KOPT-K1 (cell line): ENCODE measurements at regions not wholly inside any gene's neighbourhood (a gene's known extent, or its start where the extent isn't known, plus 50 kb on each side); places are given as distances from the start of the nearest gene placed in this dataset.
"Not testable (repeated sequence)": the region's sequence is repeated elsewhere in the genome, so short reads cannot be mapped to it uniquely, and the experiment has no call there.

Experiments used
- H3K27ac ChIP-seq: fragments of 200-600 bp; sonication (generic); 2 replicates; pipeline ENCODE4 v1.5.1; 2016; ENCODE audit warnings: antibody characterized with exemption, mild to moderate bottlenecking, low read depth, low read length; ENCODE audit not compliant: poor library complexity, severe bottlenecking
- H3K36me3 ChIP-seq: fragments of 200-600 bp; sonication (generic); 2 replicates; pipeline ENCODE4 v1.5.1; 2017; ENCODE audit warnings: antibody characterized with exemption, mild to moderate bottlenecking, low read length, moderate library complexity; ENCODE audit not compliant: insufficient read depth
- H3K9me3 ChIP-seq: fragments of 200-600 bp; sonication (generic); 2 replicates; pipeline ENCODE4 v1.5.1; 2017; ENCODE audit warnings: antibody characterized with exemption, low read length, mild to moderate bottlenecking; ENCODE audit not compliant: insufficient read depth, poor library complexity, severe bottlenecking

- H3K36me3 ChIP-seq = no peaks in the 10 kb centered on the region
- no peak overlapping the region for H3K27ac ChIP-seq
- H3K9me3 ChIP-seq = peaks cover 33% of the 10 kb centered on the region
These were observed 95.0 kb downstream of the FAM53A start for GRCh38 chr4:1589098-1589497.

GRCh38 chr4:1588306-1588705 lies 95.8 kb downstream of the FAM53A start:
- peaks cover 33% of the 10 kb centered on the region for H3K9me3 ChIP-seq
- H3K36me3 ChIP-seq = no peaks in the 10 kb centered on the region
- H3K27ac ChIP-seq = no peak overlapping the region

DNA sequence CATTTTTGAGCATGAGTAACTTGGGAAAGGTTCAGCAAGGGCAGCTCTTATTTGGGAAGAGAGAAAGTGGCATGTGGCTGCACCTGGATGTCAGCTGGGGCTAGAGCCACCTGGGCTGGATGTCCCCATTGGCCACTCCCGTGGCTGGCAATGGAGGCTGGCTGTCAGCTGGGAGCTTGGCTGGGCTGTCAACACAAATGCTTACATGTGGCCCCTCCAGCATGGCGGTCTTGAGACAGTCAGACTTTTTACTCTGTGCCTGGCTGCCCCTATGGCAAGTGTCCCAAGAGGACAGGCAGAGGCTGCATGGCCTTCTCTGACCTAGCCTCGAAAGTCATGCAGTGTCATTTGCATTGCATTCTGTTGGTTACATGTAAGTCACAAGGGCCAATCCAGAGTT lies 99.6 kb downstream of the FAM53A start:
- H3K36me3 ChIP-seq = no peaks in the 10 kb centered on the region
- H3K9me3 ChIP-seq = peaks cover 15% of the 10 kb centered on the region
- no peak overlapping the region for H3K27ac ChIP-seq

DNA sequence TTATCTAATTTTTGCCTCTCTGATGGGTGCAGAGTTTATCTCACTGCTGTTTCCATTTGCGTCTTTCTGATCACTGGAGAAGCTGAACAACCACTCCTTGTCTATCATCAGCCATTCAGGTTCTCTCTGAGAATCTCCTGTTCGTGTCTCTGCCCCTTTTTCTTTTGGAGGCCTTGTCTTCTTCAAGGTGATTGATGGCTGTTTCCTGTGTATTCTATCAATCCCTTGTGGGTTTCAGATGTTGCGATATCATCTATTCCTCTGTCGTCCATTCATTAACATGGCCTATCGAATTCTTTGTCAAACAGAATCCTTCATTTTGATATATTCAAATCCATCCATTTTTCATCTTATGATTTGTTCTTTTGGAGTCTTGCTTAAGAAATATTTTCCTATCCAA lies 100.3 kb downstream of the FAM53A start:
- H3K27ac ChIP-seq = no peak overlapping the region
- H3K9me3 ChIP-seq = peaks cover 9% of the 10 kb centered on the region
- H3K36me3 ChIP-seq = no peaks in the 10 kb centered on the region

GRCh38 chr4:1583051-1583785 lies 100.9 kb downstream of the FAM53A start:
- H3K9me3 ChIP-seq = peaks cover 3% of the 10 kb centered on the region

DNA sequence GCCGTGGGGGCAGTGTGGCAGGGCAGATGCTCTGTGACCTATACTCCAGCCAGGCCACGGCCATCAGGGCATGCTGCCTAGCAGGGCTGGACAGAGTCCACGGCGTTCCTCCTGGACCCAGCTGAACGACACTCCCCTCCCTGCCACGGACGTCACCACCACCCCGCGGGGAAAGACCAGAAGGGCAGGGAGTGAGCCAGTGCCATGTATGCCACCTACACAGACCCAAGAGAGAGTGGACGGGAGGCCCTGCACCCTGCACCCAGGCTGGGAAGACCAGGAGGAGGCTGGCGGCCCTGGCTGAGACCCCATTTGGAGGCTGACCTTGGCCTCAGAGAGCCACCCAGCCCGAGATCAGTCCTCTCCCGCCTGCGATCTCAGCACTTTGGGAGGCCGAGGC lies 101.9 kb downstream of the FAM53A start:
- H3K27ac ChIP-seq = no peak overlapping the region
- H3K36me3 ChIP-seq = no peaks in the 10 kb centered on the region

More at GRCh38 chr4:1583051-1583785, 100.9 kb downstream of the FAM53A start:
- no peaks in the 10 kb centered on the region for H3K36me3 ChIP-seq
- H3K27ac ChIP-seq = no peak overlapping the region

DNA sequence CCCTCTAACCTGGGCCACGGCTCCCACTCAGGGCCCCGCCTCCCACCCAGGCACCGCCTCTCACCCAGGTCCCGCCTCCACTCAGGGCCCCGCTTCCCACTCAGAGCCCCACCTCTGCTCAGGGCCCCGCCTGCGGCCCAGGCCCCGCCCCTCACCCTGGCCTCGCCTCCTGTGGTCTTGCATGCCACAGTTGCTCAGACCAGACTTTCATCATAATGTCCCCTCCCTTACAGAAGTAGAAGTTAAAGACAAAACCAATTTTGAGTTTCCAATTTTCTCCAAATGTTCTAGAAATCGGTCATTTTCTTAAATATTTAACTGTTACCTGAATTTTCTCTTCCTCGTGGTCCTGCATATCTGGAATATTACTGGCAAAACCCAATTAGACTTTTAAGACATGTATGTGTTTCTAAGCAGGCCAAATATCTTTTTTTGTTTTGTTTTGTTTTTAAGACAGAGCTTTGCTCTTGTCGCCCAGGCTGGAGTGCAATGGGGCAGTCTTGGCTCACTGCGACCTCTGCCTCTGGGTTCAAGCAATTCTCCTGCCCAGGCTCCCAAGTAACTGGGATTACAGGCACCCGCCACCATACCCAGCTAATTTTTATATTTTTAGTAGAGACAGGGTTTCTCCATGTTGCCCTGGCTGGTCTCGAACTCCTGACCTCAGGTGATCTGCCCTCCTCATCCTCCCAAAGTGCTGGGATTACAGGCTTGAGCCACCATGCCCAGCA lies 102.8 kb downstream of the FAM53A start:
- H3K27ac ChIP-seq, H3K9me3 ChIP-seq, H3K36me3 ChIP-seq: not testable (repeated sequence)

More for the DNA sequence above, 101.9 kb downstream of the FAM53A start:
- no peaks in the 10 kb centered on the region for H3K9me3 ChIP-seq

- not testable (repeated sequence) for H3K27ac ChIP-seq, H3K9me3 ChIP-seq, H3K36me3 ChIP-seq
These were observed 103.5 kb downstream of the FAM53A start for GRCh38 chr4:1580692-1581012.

DNA sequence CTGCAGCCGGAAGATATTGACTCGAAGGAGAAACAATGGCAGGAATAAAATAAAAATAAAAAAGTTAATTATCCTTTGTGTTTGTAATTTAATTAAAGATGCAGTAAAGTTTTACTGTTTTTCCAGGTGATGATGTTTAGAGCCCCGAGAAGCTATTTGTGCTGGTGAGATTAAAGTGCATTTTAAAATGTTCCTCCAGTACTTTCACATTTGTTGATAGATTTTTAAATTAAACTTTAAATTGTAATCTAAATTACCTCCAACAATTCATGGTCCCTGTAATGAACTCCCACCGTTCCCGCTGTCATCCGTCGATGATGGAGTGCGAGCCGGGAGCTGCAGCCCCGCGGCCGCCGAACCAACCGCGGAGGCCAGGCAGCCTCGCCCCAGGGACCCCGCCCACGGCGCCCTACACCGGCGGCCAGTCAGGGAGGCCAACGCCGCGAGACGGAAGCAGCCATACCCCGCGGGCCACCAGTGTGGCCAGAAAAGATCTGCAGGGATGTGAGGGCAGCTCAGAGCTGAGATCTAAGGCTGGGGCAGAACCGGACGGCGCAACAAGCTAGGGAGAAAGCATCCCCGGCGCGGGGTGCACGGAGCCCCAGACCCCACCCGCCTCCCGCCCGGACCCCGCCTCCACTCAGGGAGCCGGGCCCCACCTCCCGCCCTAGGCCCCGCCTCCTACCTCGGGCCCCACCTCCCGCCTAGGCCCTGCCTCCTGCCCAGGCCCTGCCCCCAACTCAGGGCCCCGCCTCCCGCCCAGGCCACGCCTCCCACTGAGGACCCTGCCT lies 104.0 kb downstream of the FAM53A start:
- Histone ChIP-seq H3K27ac (peak overlapping the region; percentile 34), H3K36me3 (no peaks in the 10 kb centered on the region), H3K9me3 (no peaks in the 10 kb centered on the region)

DNA sequence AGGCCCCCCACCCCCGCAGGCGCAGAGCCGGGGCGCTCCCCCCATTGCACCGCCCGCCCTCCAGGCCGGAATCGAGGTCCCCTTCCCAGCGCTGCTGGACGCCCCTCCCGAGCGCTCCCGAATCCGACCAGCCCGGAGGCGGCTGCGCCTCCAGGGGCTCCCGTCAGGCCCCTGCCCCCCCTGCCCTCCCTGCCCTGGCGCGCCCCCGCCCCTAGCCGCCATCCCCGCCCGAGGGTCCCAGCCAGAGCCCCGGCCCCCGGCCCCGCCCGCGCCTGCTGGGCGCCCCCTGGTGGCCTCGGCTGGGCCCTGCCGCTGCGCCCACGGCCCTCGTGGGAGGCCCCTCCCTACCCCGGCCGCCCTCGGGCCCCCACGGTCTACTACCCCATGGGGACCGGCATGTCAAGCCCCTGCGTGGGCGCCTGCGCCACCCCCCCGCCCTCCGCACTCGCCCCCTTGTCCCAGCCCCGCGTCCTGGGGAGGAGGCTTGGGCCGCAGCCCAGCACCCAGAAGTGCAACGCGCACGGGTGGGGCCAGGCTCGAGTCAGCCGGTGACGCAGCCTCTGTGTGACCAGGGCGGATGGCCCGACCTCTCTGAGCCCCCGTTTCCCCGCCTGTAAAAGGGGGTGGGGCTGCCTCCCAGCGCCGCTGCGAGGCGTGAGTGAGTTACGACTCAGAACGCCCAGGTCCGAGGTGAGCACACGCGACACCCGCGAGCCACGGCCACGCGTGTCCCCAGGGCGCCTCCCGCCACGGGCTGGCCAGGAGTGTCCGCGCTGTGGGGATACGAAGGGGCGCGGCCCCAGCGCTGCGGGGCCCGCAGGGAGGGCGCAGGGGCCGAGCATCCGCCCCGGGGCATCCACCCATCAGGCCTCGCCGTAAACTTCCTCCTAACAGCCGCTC lies 104.9 kb downstream of the FAM53A start:
- Histone ChIP-seq H3K9me3 (no peaks in the 10 kb centered on the region), H3K36me3 (no peaks in the 10 kb centered on the region), H3K27ac (peak overlapping the region; percentile 34)

- no peaks in the 10 kb centered on the region for H3K36me3 ChIP-seq
- H3K27ac ChIP-seq = no peak overlapping the region
- H3K9me3 ChIP-seq = no peaks in the 10 kb centered on the region
These were observed 105.8 kb downstream of the FAM53A start for GRCh38 chr4:1578251-1578773.

DNA sequence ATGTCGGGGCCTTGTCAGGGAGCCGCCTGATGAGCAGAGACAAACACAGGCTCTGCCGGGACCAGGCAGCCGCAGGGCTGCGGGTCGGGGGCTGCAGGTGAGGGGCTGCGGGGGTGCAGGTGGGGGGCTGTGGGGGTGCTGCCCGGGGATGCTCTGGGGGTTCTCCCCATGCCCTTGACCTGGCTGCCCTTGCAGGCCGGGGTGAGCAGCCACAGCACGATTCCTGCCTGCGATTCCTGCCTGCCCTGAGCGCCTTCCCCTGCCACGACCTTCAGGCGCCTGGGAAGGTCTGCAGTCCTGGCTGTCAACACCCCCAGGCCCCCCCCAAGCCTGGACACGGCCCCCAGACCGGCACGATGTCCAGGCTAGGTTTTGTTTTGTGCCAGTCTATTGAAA lies 106.3 kb downstream of the FAM53A start:
- no peak overlapping the region for H3K27ac ChIP-seq
- H3K36me3 ChIP-seq = no peaks in the 10 kb centered on the region
- no peaks in the 10 kb centered on the region for H3K9me3 ChIP-seq

DNA sequence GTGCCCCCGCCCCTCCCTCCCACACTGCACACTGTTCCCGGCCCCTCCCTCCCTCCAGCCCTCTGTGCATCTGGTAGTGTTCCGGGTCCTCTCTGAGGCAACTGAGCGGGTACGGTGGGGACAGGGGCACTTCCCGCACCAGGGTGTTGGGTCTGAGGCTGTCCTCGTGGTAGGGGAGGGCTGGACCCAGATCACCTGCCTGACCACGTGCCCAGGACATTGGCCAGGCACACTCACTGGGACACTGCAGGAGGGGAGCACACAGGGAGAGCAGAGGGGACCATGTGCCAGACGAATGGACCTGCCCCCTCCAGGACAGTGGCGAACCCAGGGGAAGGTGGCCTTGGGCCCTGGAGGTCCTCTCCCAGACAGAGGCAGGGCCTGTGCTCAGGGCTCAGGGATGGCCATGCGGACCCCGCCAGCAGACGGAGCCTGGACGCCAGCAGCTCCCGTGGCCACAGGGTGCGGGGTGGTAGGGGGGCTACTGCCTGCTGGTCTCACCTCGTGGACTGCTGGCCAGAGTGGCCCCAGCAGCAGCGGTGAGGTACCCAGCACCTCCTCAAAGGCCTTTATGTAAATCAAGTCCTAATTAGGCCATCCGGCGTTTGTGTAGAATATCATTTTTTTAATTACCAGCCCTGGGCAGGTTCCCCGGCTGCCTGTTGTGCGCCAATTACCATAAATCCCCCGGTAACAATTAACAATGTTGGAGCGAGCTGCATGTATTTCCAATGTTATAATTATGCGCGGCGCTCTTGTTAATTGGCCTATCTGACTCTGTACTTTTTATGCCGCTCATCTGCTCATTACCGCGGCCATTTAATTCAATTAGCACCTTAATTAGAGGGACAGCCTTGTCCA lies 106.9 kb downstream of the FAM53A start:
- Histone ChIP-seq H3K27ac (no peak overlapping the region), H3K9me3 (no peaks in the 10 kb centered on the region), H3K36me3 (no peaks in the 10 kb centered on the region)
